CD14-positive monocyte (primary cell): ENCODE measurements at regions not wholly inside any gene's neighbourhood (a gene's known extent, or its start where the extent isn't known, plus 50 kb on each side); places are given as distances from the start of the nearest gene placed in this dataset.

Experiments
- DNase-seq, 3 donors: peaks; one replicate each; pipeline ENCODE4 v3.0.0-alpha.2; 2011 to 2022
- H2AFZ ChIP-seq: 2 replicates; pipeline ENCODE4 v1.6.0; 2012; ENCODE audit warnings: mild to moderate bottlenecking, low read depth, low read length, inconsistent platforms; ENCODE audit not compliant: insufficient read depth, poor library complexity, severe bottlenecking
- H3K27ac ChIP-seq, 2 donors: 1 replicate in 1 of 2; 2 replicates in 1 of 2; pipeline ENCODE4 v1.5.1; 2012 to 2013; ENCODE audit warnings: low read length in 2 of 2, control low read depth in 1 of 2, inconsistent platforms in 1 of 2, low read depth in 1 of 2, mild to moderate bottlenecking in 1 of 2
- H3K27me3 ChIP-seq, 2 donors: one replicate each; pipeline versions ENCODE4 v1.6.0 to v1.6.1; 2011 to 2013; ENCODE audit warnings: low read length in 2 of 2; ENCODE audit not compliant: control insufficient read depth in 2 of 2, insufficient read depth in 2 of 2
- H3K36me3 ChIP-seq, 2 donors: replicated peaks in 1 of 2; 1 replicate in 1 of 2; 2 replicates in 1 of 2; pipeline versions ENCODE4 v1.5.1 to v1.6.1; 2012 to 2013; ENCODE audit warnings: low read length in 2 of 2, control low read depth in 1 of 2, inconsistent platforms in 1 of 2, mild to moderate bottlenecking in 1 of 2; ENCODE audit not compliant: insufficient read depth in 2 of 2, control insufficient read depth in 1 of 2
- H3K4me1 ChIP-seq, 2 donors: 1 replicate in 1 of 2; 2 replicates in 1 of 2; pipeline versions ENCODE4 v1.5.1 to v1.6.1; 2012 to 2013; ENCODE audit warnings: low read length in 2 of 2, control low read depth in 1 of 2, inconsistent platforms in 1 of 2, mild to moderate bottlenecking in 1 of 2, moderate library complexity in 1 of 2; ENCODE audit not compliant: insufficient read depth in 2 of 2, control insufficient read depth in 1 of 2
- H3K4me2 ChIP-seq: replicated peaks from 2 replicates; pipeline ENCODE3; 2012; ENCODE audit warnings: low read length, moderate library complexity, mild to moderate bottlenecking; ENCODE audit not compliant: poor library complexity, severe bottlenecking; ENCODE audit errors: extremely low read depth
- H3K4me3 ChIP-seq, 3 experiments: fragments of 200-600 bp in 1 of 3; sonication (generic) in 1 of 3; replicated peaks in 1 of 3; 1 replicate in 2 of 3; 2 replicates in 1 of 3; pipeline ENCODE4 v1.5.1; 2011 to 2013; ENCODE audit warnings: low read length in 3 of 3, mild to moderate bottlenecking in 3 of 3, control low read depth in 2 of 3, low read depth in 2 of 3, inconsistent platforms in 1 of 3, moderate library complexity in 1 of 3
- H3K79me2 ChIP-seq: 2 replicates; pipeline ENCODE4 v1.6.0; 2012; ENCODE audit warnings: mild to moderate bottlenecking, control low read depth, inconsistent platforms, low read length, moderate library complexity; ENCODE audit not compliant: insufficient read depth
- H3K9ac ChIP-seq: 2 replicates; pipeline ENCODE4 v1.6.0; 2017; ENCODE audit warnings: low read length, mild to moderate bottlenecking; ENCODE audit not compliant: insufficient read depth, poor library complexity, severe bottlenecking
- H3K9me3 ChIP-seq, 2 donors: replicated peaks in 1 of 2; 1 replicate in 1 of 2; 2 replicates in 1 of 2; pipeline versions ENCODE4 v1.5.1 to v1.6.1; 2012 to 2013; ENCODE audit warnings: low read length in 2 of 2, control low read depth in 1 of 2; ENCODE audit not compliant: control insufficient read depth in 1 of 2, insufficient read depth in 1 of 2
- H4K20me1 ChIP-seq: 2 replicates; pipeline ENCODE4 v1.6.0; 2012; ENCODE audit warnings: mild to moderate bottlenecking, low read length, control low read depth, moderate library complexity; ENCODE audit not compliant: insufficient read depth
- H3K27ac Mint-ChIP-seq, 7 donors: one replicate each; pipeline ENCODE4 v1.8.0; 2020; ENCODE audit warnings: mild to moderate bottlenecking in 7 of 7, mixed read lengths in 7 of 7, moderate library complexity in 6 of 7, inconsistent platforms in 2 of 7
- H3K27me3 Mint-ChIP-seq, 3 donors: one replicate each; pipeline ENCODE4 v1.8.0; 2021 to 2022; ENCODE audit warnings: low read depth in 3 of 3, mild to moderate bottlenecking in 3 of 3, mixed read lengths in 3 of 3, moderate library complexity in 3 of 3, inconsistent platforms in 1 of 3
- H3K36me3 Mint-ChIP-seq, 2 donors: one replicate each; pipeline ENCODE4 v1.8.0; 2020; ENCODE audit warnings: mixed read lengths in 2 of 2, inconsistent platforms in 1 of 2, mild to moderate bottlenecking in 1 of 2
- H3K4me1 Mint-ChIP-seq: one replicate; pipeline ENCODE4 v1.8.0; 2020; ENCODE audit warnings: mild to moderate bottlenecking, mixed read lengths
- H3K4me3 Mint-ChIP-seq, 2 donors: one replicate each; pipeline ENCODE4 v1.8.0; 2020; ENCODE audit warnings: mild to moderate bottlenecking in 2 of 2, mixed read lengths in 2 of 2, moderate library complexity in 1 of 2
- H3K9me3 Mint-ChIP-seq, 7 donors: one replicate each; pipeline ENCODE4 v1.8.0; 2020 to 2022; ENCODE audit warnings: mixed read lengths in 7 of 7, mild to moderate bottlenecking in 6 of 7, moderate library complexity in 6 of 7, inconsistent platforms in 2 of 7
- WGBS: methylation state at CpG from one replicate; pipeline ENCODE4 v1.1.5; 2013; ENCODE audit warnings: missing lambda C conversion rate; ENCODE audit not compliant: insufficient coverage; 5-methylcytosine and 5-hydroxymethylcytosine counted together
- intact Hi-C, 2 donors: fragments of 100-400 bp; cut with micrococcal nuclease; formaldehyde crosslinking; loops; one replicate each; pipeline versions ENCODE4 v1.15.0 to v1.15.1; 2023
- TF ChIP-seq, protein P1 (sequence below): fragments of 200-600 bp; IDR thresholded peaks from one replicate; pipeline ENCODE4 v1.8.0; 2022; ENCODE audit warnings: antibody characterized with exemption, mild to moderate bottlenecking

- Histone ChIP-seq H3K27ac (no peak overlapping the region), H3K9me3 (no peaks in the 10 kb centered on the region), H2AFZ (no peak overlapping the region), H3K36me3 (no peaks in the 10 kb centered on the region), H3K4me2 (no peak overlapping the region), H3K79me2 (no peaks in the 10 kb centered on the region), H3K9ac (no peak overlapping the region), H4K20me1 (no peaks in the 10 kb centered on the region), H3K27me3 (no peaks in the 10 kb centered on the region), H3K4me3 (no peak overlapping the region), H3K4me1 (no peaks in the 10 kb centered on the region)
- Mint-ChIP-seq H3K36me3 (no peaks in the 10 kb centered on the region), H3K27me3 (no peaks in the 10 kb centered on the region), H3K4me1 (no peaks in the 10 kb centered on the region), H3K4me3 (no peak overlapping the region), H3K27ac (no peak overlapping the region), H3K9me3 (peaks cover 0 to 7% (median 2%) of the 10 kb centered on the region in 7 donors)
- intact Hi-C loops: no loop called here
- WGBS: 82% methylated on average over 2 of the region's 5 CpGs
- DNase-seq: no peak
- TF ChIP-seq, protein P1, sequence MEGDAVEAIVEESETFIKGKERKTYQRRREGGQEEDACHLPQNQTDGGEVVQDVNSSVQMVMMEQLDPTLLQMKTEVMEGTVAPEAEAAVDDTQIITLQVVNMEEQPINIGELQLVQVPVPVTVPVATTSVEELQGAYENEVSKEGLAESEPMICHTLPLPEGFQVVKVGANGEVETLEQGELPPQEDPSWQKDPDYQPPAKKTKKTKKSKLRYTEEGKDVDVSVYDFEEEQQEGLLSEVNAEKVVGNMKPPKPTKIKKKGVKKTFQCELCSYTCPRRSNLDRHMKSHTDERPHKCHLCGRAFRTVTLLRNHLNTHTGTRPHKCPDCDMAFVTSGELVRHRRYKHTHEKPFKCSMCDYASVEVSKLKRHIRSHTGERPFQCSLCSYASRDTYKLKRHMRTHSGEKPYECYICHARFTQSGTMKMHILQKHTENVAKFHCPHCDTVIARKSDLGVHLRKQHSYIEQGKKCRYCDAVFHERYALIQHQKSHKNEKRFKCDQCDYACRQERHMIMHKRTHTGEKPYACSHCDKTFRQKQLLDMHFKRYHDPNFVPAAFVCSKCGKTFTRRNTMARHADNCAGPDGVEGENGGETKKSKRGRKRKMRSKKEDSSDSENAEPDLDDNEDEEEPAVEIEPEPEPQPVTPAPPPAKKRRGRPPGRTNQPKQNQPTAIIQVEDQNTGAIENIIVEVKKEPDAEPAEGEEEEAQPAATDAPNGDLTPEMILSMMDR: no peak
Measured at GRCh38 chr2:185895828-185896693, 157.5 kb downstream of the FSIP2 start.

GRCh38 chr2:185899366-185899765, 160.8 kb downstream of the FSIP2 start:
- H3K27ac Mint-ChIP-seq: no peak overlapping the region
- intact Hi-C loops: no loop called here
- Histone ChIP-seq H4K20me1 (no peaks in the 10 kb centered on the region), H3K27ac (no peak overlapping the region), H3K4me3 (no peak overlapping the region), H2AFZ (no peak overlapping the region), H3K36me3 (no peaks in the 10 kb centered on the region), H3K79me2 (no peaks in the 10 kb centered on the region), H3K27me3 (no peaks in the 10 kb centered on the region), H3K9me3 (no peaks in the 10 kb centered on the region), H3K4me2 (no peak overlapping the region), H3K4me1 (no peaks in the 10 kb centered on the region), H3K9ac (no peak overlapping the region)
- H3K36me3 Mint-ChIP-seq: no peaks in the 10 kb centered on the region
- H3K27me3 Mint-ChIP-seq: no peaks in the 10 kb centered on the region
- no CpG with 5 or more reads among the region's 1 CpG for WGBS
- H3K4me3 Mint-ChIP-seq: no peak overlapping the region
- TF ChIP-seq, protein P1: no peak
- DNase-seq: no peak
- no peaks in the 10 kb centered on the region for H3K4me1 Mint-ChIP-seq
- peaks cover 0 to 7% (median 2%) of the 10 kb centered on the region in 7 donors for H3K9me3 Mint-ChIP-seq
